Skeletal muscle tissue (tissue), 3 donors: ENCODE measurements at regions not wholly inside any gene's neighbourhood (a gene's known extent, or its start where the extent isn't known, plus 50 kb on each side); places are given as distances from the start of the nearest gene placed in this dataset.

Experiments
- H3K27ac ChIP-seq: one replicate; pipeline ENCODE4 v1.7.0; 2013; ENCODE audit warnings: mild to moderate bottlenecking, low read depth, low read length, inconsistent platforms
- H3K27me3 ChIP-seq, 3 donors: one replicate each; pipeline ENCODE4 v1.7.0; 2013; ENCODE audit warnings: low read length in 3 of 3; ENCODE audit not compliant: control insufficient read depth in 3 of 3, insufficient read depth in 3 of 3
- H3K36me3 ChIP-seq, 3 donors: one replicate each; pipeline ENCODE4 v1.7.0; 2013; ENCODE audit warnings: low read length in 3 of 3; ENCODE audit not compliant: control insufficient read depth in 3 of 3, insufficient read depth in 3 of 3
- H3K4me1 ChIP-seq, 3 donors: one replicate each; pipeline ENCODE4 v1.7.0; 2013; ENCODE audit warnings: low read length in 3 of 3, mild to moderate bottlenecking in 3 of 3; ENCODE audit not compliant: control insufficient read depth in 3 of 3, insufficient read depth in 3 of 3
- H3K4me3 ChIP-seq, 3 donors: one replicate each; pipeline ENCODE4 v1.7.0; 2013; ENCODE audit warnings: low read length in 3 of 3
- H3K9ac ChIP-seq, 3 donors: one replicate each; pipeline ENCODE4 v1.7.0; 2013; ENCODE audit warnings: low read length in 3 of 3, mild to moderate bottlenecking in 3 of 3, moderate library complexity in 2 of 3, low read depth in 1 of 3
- H3K9me3 ChIP-seq, 3 donors: one replicate each; pipeline ENCODE4 v1.7.0; 2013; ENCODE audit warnings: low read length in 3 of 3; ENCODE audit not compliant: control insufficient read depth in 3 of 3
- donor health status: Osteomylitis.

- no peaks in the 10 kb centered on the region for H3K36me3 ChIP-seq
- H3K4me3 ChIP-seq: no peak overlapping the region
- no peak overlapping the region for H3K9ac ChIP-seq
- H3K27me3 ChIP-seq: no peaks in the 10 kb centered on the region
- H3K27ac ChIP-seq: no peak overlapping the region
- no peaks in the 10 kb centered on the region for H3K4me1 ChIP-seq
- no peaks in the 10 kb centered on the region for H3K9me3 ChIP-seq
These were observed 50.0 kb upstream of the DOCK9 start for GRCh38 chr13:99027661-99028425.

DNA sequence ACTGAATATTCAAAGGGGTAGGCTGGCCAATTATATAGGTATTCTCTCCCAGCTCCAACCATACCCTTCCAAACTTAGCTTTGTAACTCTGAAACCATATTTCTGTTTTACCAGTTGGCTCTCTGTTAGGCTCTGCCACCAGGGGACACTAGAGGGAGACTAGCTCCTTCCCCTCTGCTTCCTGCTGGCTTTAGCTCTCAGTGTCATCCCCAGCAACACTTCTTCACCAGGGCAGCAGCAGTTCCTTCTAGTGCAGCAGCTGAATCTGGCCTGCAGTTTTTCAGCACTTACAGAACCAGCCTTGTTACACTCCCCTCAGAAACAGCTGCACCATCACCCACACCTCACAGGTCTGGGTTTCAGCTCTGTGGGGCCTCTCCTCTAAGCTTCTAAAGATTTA is 51.0 kb upstream of the DOCK9 start:
- Histone ChIP-seq H3K9ac (no peak overlapping the region), H3K27ac (no peak overlapping the region), H3K4me1 (no peaks in the 10 kb centered on the region), H3K36me3 (no peaks in the 10 kb centered on the region), H3K9me3 (no peaks in the 10 kb centered on the region), H3K4me3 (no peak overlapping the region), H3K27me3 (no peaks in the 10 kb centered on the region)

- Histone ChIP-seq H3K4me3 (no peak overlapping the region), H3K27me3 (no peaks in the 10 kb centered on the region), H3K27ac (no peak overlapping the region), H3K9ac (no peak overlapping the region), H3K4me1 (no peaks in the 10 kb centered on the region), H3K36me3 (no peaks in the 10 kb centered on the region), H3K9me3 (no peaks in the 10 kb centered on the region)
These were observed 51.7 kb upstream of the DOCK9 start for GRCh38 chr13:99029576-99029975.

DNA sequence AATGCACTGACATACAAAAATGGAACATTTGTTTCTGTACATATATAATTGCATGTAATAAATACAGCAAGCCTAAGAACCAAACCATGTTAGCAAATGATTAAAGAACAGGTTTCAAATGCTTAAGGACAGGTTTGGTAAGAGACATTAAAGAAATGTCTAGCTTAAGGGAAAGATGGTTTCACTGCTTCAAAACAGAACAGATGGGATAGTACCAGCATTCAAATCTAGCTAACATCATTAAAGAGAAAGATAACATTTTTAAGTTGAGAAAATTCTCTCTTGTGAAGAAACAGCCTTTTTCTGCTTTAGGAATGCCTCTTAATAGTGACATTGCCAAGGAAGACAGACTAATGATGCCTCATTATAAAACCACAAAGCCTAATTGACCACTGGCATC is 52.5 kb upstream of the DOCK9 start:
- H3K36me3 ChIP-seq: no peaks in the 10 kb centered on the region
- H3K4me3 ChIP-seq: no peak overlapping the region
- H3K4me1 ChIP-seq: no peaks in the 10 kb centered on the region
- no peaks in the 10 kb centered on the region for H3K9me3 ChIP-seq
- H3K27me3 ChIP-seq: no peaks in the 10 kb centered on the region
- no peak overlapping the region for H3K27ac ChIP-seq
- no peak overlapping the region for H3K9ac ChIP-seq

- Histone ChIP-seq H3K9ac (no peak overlapping the region), H3K4me3 (no peak overlapping the region), H3K36me3 (no peaks in the 10 kb centered on the region), H3K27me3 (no peaks in the 10 kb centered on the region), H3K4me1 (no peaks in the 10 kb centered on the region), H3K27ac (no peak overlapping the region), H3K9me3 (no peaks in the 10 kb centered on the region)
These were observed 54.0 kb upstream of the DOCK9 start for GRCh38 chr13:99031832-99032231.

DNA sequence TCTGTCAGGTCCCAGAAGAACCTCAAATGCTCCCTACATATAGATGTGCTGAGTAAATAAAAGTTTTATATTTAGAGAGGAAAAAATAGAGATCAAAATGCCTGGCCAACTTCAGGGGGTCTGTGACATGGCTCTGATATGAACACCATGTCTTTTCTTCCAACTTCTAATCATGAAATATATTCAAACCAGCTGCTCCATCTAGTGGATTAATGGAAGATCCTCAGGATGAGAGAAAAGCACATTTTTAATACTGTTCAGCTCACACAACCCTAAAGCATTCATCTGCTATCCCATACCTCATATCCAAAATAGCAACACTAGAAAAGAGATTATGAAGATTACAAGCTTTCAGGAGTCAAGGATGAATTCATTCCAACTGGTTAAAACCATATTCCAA is 56.0 kb upstream of the DOCK9 start:
- H3K4me1 ChIP-seq: no peaks in the 10 kb centered on the region
- no peak overlapping the region for H3K4me3 ChIP-seq
- H3K27ac ChIP-seq: no peak overlapping the region
- no peaks in the 10 kb centered on the region for H3K9me3 ChIP-seq
- no peak overlapping the region for H3K9ac ChIP-seq
- H3K36me3 ChIP-seq: no peaks in the 10 kb centered on the region
- H3K27me3 ChIP-seq: no peaks in the 10 kb centered on the region

GRCh38 chr13:99034333-99035085 is 56.6 kb upstream of the DOCK9 start:
- H3K27me3 ChIP-seq: no peaks in the 10 kb centered on the region
- H3K4me3 ChIP-seq: no peak overlapping the region
- no peak overlapping the region for H3K9ac ChIP-seq
- H3K36me3 ChIP-seq: no peaks in the 10 kb centered on the region
- H3K4me1 ChIP-seq: no peaks in the 10 kb centered on the region
- no peak overlapping the region for H3K27ac ChIP-seq
- H3K9me3 ChIP-seq: no peaks in the 10 kb centered on the region

GRCh38 chr13:99035715-99036114 is 57.9 kb upstream of the DOCK9 start:
- no peaks in the 10 kb centered on the region for H3K4me1 ChIP-seq
- no peaks in the 10 kb centered on the region for H3K36me3 ChIP-seq
- H3K9ac ChIP-seq: no peak overlapping the region
- no peak overlapping the region for H3K4me3 ChIP-seq
- no peaks in the 10 kb centered on the region for H3K9me3 ChIP-seq
- H3K27me3 ChIP-seq: no peaks in the 10 kb centered on the region
- no peak overlapping the region for H3K27ac ChIP-seq

DNA sequence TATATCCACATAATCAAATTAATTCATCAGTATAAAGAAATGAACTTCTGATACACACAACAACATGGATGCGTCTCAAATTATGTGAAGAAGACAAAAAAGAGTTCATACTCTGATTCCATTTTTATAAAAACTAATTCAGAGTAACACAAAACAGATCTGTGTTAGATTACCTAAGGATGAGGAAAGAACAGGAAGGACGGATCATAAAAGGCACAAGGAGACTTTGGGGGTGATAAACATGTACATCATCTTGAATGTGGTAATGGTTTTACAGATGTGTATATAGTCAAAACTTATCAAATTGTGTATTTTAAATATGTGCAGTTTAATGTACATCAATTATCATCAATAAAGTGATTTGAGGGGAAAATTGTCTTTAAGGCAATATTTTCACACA is 59.9 kb upstream of the DOCK9 start:
- Histone ChIP-seq H3K9me3 (no peaks in the 10 kb centered on the region), H3K9ac (no peak overlapping the region), H3K27me3 (no peaks in the 10 kb centered on the region), H3K27ac (no peak overlapping the region), H3K4me1 (no peaks in the 10 kb centered on the region), H3K36me3 (no peaks in the 10 kb centered on the region), H3K4me3 (no peak overlapping the region)

- no peak overlapping the region for H3K9ac ChIP-seq
- no peaks in the 10 kb centered on the region for H3K4me1 ChIP-seq
- peaks cover 0 to 3% (median 0%) of the 10 kb centered on the region in 3 donors for H3K27me3 ChIP-seq
- H3K27ac ChIP-seq: no peak overlapping the region
- H3K9me3 ChIP-seq: no peaks in the 10 kb centered on the region
- no peak overlapping the region for H3K4me3 ChIP-seq
- H3K36me3 ChIP-seq: no peaks in the 10 kb centered on the region
These were observed 61.9 kb upstream of the DOCK9 start for GRCh38 chr13:99039718-99040280.
